Ishikawa (cell line): ENCODE measurements at regions not wholly inside any gene's neighbourhood (a gene's known extent, or its start where the extent isn't known, plus 50 kb on each side); places are given as distances from the start of the nearest gene placed in this dataset.

ENCODE experiments used
- CEBPB ChIP-seq: IDR thresholded peaks from 2 replicates; pipeline ENCODE4 v1.6.1; 2012
- CREB1 ChIP-seq: IDR thresholded peaks from 2 replicates; pipeline ENCODE4 v1.6.1; 2012; ENCODE audit warnings: low read depth
- EP300 ChIP-seq: IDR thresholded peaks from 2 replicates; pipeline ENCODE4 v1.6.1; 2012; ENCODE audit warnings: borderline replicate concordance
- FOXM1 ChIP-seq: IDR thresholded peaks from 2 replicates; pipeline ENCODE4 v1.6.1; 2012; ENCODE audit warnings: low read depth, borderline replicate concordance
- MAX ChIP-seq: IDR thresholded peaks from 2 replicates; pipeline ENCODE4 v1.6.1; 2012
- NFIC ChIP-seq: IDR thresholded peaks from 2 replicates; pipeline ENCODE4 v1.6.1; 2012
- RAD21 ChIP-seq: IDR thresholded peaks from 2 replicates; pipeline ENCODE4 v1.6.1; 2012; ENCODE audit warnings: low read depth
- TAF1 ChIP-seq: IDR thresholded peaks from 2 replicates; pipeline ENCODE4 v1.6.1; 2012; ENCODE audit warnings: low read depth, mild to moderate bottlenecking
- TCF12 ChIP-seq: IDR thresholded peaks from 2 replicates; pipeline ENCODE4 v1.6.1; 2012; ENCODE audit warnings: low read depth
- TEAD4 ChIP-seq: IDR thresholded peaks from 2 replicates; pipeline ENCODE4 v1.6.1; 2012
- YY1 ChIP-seq: IDR thresholded peaks from 2 replicates; pipeline ENCODE4 v1.6.1; 2012; ENCODE audit warnings: low read depth
- ZBTB7A ChIP-seq: IDR thresholded peaks from 2 replicates; pipeline ENCODE4 v1.6.1; 2012; ENCODE audit warnings: low read depth
- TF ChIP-seq, protein P1 (sequence below): IDR thresholded peaks from 2 replicates; pipeline ENCODE4 v1.6.1; 2012; ENCODE audit warnings: low read depth, mild to moderate bottlenecking
- TF ChIP-seq, protein P2 (sequence below): IDR thresholded peaks from 2 replicates; pipeline ENCODE4 v1.6.1; 2012

- TF ChIP-seq RAD21 = no peak
- TF ChIP-seq, protein P1, sequence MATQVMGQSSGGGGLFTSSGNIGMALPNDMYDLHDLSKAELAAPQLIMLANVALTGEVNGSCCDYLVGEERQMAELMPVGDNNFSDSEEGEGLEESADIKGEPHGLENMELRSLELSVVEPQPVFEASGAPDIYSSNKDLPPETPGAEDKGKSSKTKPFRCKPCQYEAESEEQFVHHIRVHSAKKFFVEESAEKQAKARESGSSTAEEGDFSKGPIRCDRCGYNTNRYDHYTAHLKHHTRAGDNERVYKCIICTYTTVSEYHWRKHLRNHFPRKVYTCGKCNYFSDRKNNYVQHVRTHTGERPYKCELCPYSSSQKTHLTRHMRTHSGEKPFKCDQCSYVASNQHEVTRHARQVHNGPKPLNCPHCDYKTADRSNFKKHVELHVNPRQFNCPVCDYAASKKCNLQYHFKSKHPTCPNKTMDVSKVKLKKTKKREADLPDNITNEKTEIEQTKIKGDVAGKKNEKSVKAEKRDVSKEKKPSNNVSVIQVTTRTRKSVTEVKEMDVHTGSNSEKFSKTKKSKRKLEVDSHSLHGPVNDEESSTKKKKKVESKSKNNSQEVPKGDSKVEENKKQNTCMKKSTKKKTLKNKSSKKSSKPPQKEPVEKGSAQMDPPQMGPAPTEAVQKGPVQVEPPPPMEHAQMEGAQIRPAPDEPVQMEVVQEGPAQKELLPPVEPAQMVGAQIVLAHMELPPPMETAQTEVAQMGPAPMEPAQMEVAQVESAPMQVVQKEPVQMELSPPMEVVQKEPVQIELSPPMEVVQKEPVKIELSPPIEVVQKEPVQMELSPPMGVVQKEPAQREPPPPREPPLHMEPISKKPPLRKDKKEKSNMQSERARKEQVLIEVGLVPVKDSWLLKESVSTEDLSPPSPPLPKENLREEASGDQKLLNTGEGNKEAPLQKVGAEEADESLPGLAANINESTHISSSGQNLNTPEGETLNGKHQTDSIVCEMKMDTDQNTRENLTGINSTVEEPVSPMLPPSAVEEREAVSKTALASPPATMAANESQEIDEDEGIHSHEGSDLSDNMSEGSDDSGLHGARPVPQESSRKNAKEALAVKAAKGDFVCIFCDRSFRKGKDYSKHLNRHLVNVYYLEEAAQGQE = no peak
- TF ChIP-seq CREB1 = no peak
- no peak for TF ChIP-seq EP300
- TF ChIP-seq, protein P2, sequence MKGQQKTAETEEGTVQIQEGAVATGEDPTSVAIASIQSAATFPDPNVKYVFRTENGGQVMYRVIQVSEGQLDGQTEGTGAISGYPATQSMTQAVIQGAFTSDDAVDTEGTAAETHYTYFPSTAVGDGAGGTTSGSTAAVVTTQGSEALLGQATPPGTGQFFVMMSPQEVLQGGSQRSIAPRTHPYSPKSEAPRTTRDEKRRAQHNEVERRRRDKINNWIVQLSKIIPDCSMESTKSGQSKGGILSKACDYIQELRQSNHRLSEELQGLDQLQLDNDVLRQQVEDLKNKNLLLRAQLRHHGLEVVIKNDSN = no peak
- no peak for TF ChIP-seq TAF1
- no peak for TF ChIP-seq TEAD4
- no peak for TF ChIP-seq ZBTB7A
- no peak for TF ChIP-seq NFIC
- no peak for TF ChIP-seq YY1
- no peak for TF ChIP-seq CEBPB
- no peak for TF ChIP-seq TCF12
- TF ChIP-seq FOXM1 = no peak
- TF ChIP-seq MAX = no peak
These were observed 286.9 kb downstream of the ZNF674 start for GRCh38 chrX:46258356-46258755.
